HepG2 (cell line): ENCODE measurements at regions not wholly inside any gene's neighbourhood (a gene's known extent, or its start where the extent isn't known, plus 50 kb on each side); places are given as distances from the start of the nearest gene placed in this dataset.

Experiments used
- ARID2 ChIP-seq: sonication (generic); formaldehyde crosslinking; IDR thresholded peaks from 2 replicates; pipeline ENCODE4 v1.8.1; 2022; ENCODE audit warnings: mild to moderate bottlenecking, missing genetic modification reagents, borderline replicate concordance
- BHLHE40 ChIP-seq: IDR thresholded peaks from 2 replicates; pipeline ENCODE4 v1.6.1; 2011; ENCODE audit warnings: low read length, improper control_type of control experiment
- BRD4 ChIP-seq: sonication (generic); formaldehyde crosslinking; IDR thresholded peaks from 2 replicates; pipeline ENCODE4 v1.4.0; 2020; ENCODE audit warnings: missing genetic modification reagents
- FOXJ3 ChIP-seq: sonication (generic); formaldehyde crosslinking; IDR thresholded peaks from 2 replicates; pipeline ENCODE4 v1.4.0; 2020; ENCODE audit warnings: missing genetic modification reagents, mild to moderate bottlenecking, borderline replicate concordance
- FOXK1 ChIP-seq: sonication (generic); formaldehyde crosslinking; IDR thresholded peaks from 2 replicates; pipeline ENCODE4 v1.4.0; 2020; ENCODE audit warnings: low read depth, missing genetic modification reagents, borderline replicate concordance
- HMG20B ChIP-seq: conservative IDR thresholded peaks from 2 replicates; pipeline ENCODE4 v1.6.1; 2016; ENCODE audit warnings: missing genetic modification reagents, missing compliant biosample characterization
- IKZF1 ChIP-seq: fragments of 450-650 bp; IDR thresholded peaks from 2 replicates; pipeline ENCODE4 v1.7.1; 2016
- MIER2 ChIP-seq: IDR thresholded peaks from 2 replicates; pipeline ENCODE4 v1.6.1; 2016; ENCODE audit warnings: missing biosample characterization, missing genetic modification reagents
- SRSF9 ChIP-seq: fragments of 200-400 bp; formaldehyde crosslinking; IDR thresholded peaks from 2 replicates; pipeline ENCODE4 v1.6.1; 2018; ENCODE audit warnings: borderline replicate concordance, mild to moderate bottlenecking, low read depth, low read length; ENCODE audit not compliant: insufficient read depth, poor library complexity, severe bottlenecking
- TGIF2 ChIP-seq: IDR thresholded peaks from 2 replicates; pipeline ENCODE4 v1.6.1; 2016; ENCODE audit warnings: control low read depth, missing compliant biosample characterization
- ZBTB38 ChIP-seq: sonication (generic); formaldehyde crosslinking; IDR thresholded peaks from 2 replicates; pipeline ENCODE4 v1.5.1; 2020; ENCODE audit warnings: mild to moderate bottlenecking, missing genetic modification reagents
- ZFP90 ChIP-seq: sonication (generic); formaldehyde crosslinking; IDR thresholded peaks from 2 replicates; pipeline ENCODE4 v1.8.0; 2022; ENCODE audit warnings: missing genetic modification reagents, mild to moderate bottlenecking, inconsistent platforms, borderline replicate concordance
- ZMYM2 ChIP-seq: sonication (generic); formaldehyde crosslinking; IDR thresholded peaks from 2 replicates; pipeline ENCODE4 v1.8.0; 2022; ENCODE audit warnings: mild to moderate bottlenecking, missing genetic modification reagents
- ZNF124 ChIP-seq: sonication (generic); formaldehyde crosslinking; IDR thresholded peaks from 2 replicates; pipeline ENCODE4 v1.4.0; 2020; ENCODE audit warnings: missing genetic modification reagents
- ZNF253 ChIP-seq: sonication (generic); formaldehyde crosslinking; IDR thresholded peaks from 2 replicates; pipeline ENCODE4 v1.8.0; 2022; ENCODE audit warnings: mild to moderate bottlenecking, missing genetic modification reagents, borderline replicate concordance
- ZNF30 ChIP-seq: sonication (generic); formaldehyde crosslinking; IDR thresholded peaks from 2 replicates; pipeline ENCODE4 v1.5.0; 2020; ENCODE audit warnings: mild to moderate bottlenecking, missing genetic modification reagents
- ZNF614 ChIP-seq: IDR thresholded peaks from 2 replicates; pipeline ENCODE4 v1.6.1; 2018; ENCODE audit warnings: missing biosample characterization, missing genetic modification reagents, inconsistent platforms, borderline replicate concordance
- TF ChIP-seq, protein P1 (sequence below): IDR thresholded peaks from 2 replicates; pipeline ENCODE4 v1.4.0; 2020; ENCODE audit warnings: mild to moderate bottlenecking, missing genetic modification reagents
- TF ChIP-seq, protein P2 (sequence below): sonication (generic); formaldehyde crosslinking; IDR thresholded peaks from 2 replicates; pipeline ENCODE4 v1.5.0; 2020; ENCODE audit warnings: missing genetic modification reagents
- TF ChIP-seq, protein P3 (sequence below): sonication (generic); formaldehyde crosslinking; IDR thresholded peaks from 2 replicates; pipeline ENCODE4 v1.4.0; 2020; ENCODE audit warnings: missing genetic modification reagents
- TF ChIP-seq, protein P4 (sequence below): sonication (generic); formaldehyde crosslinking; IDR thresholded peaks from 2 replicates; pipeline ENCODE4 v1.4.0; 2020; ENCODE audit warnings: low read depth, mild to moderate bottlenecking, missing genetic modification reagents

DNA sequence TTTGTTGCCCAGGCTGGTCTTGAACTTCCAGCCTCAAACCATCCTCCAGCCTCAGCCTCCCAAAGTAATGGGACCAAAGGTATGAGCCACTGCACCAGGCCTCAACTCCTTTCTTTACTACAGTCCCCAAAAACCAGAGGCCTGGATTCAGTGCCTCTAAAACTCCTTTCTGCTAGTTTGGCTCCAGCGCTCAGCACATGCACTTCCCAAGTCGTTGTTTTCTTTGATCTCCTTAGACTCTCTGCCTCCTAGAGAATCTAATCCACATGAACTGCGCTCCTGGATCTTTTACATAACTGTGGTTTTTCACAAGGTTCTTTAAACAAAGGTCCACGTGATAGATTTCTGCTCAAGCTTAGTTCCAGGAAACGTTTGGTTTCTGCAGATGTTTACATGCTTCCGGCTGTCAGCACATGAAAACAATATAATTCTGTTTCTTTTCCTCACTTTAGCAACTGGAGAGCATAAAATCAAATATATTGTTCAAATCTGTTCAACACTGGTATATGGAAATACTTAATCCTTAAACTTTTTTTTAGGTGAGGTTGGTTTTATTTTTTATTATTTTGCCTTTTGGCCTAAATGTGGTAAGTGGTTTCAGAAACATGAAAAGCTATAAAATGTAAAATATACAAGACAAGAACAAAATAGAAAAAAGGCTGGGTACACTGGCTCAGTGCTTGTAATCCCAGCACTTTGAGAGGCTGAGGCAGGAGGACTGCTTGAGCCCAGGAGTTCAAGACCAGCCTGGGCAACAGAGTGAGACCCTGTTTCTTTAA lies 270.5 kb upstream of the MKLN1 start (continued):
- TF ChIP-seq ZNF253 (CRISPR knock-in tag) (no peak), MIER2 (CRISPR knock-in tag) (no peak), FOXK1 (CRISPR knock-in tag) (peak; percentile 94), ARID2 (no peak), SRSF9 (no peak), TGIF2 (CRISPR knock-in tag) (peak; percentile 87), ZNF614 (CRISPR knock-in tag) (peak; percentile 91; the same call in 1 of the 2 replicates), IKZF1 (no peak), ZMYM2 (CRISPR knock-in tag) (peak; percentile 55; the same call in 1 of the 2 replicates), ZBTB38 (no peak; the same call in 1 of the 2 replicates), BRD4 (CRISPR knock-in tag) (no peak), ZFP90 (CRISPR knock-in tag) (no peak), BHLHE40 (peak; percentile 67), ZNF30 (CRISPR knock-in tag) (no peak), FOXJ3 (CRISPR knock-in tag) (peak; percentile 86; the same call in 1 of the 2 replicates), HMG20B (CRISPR knock-in tag) (no peak), ZNF124 (CRISPR knock-in tag) (0 out of 2 replicates have a peak, but pooled peaks have one; percentile 55)
- TF ChIP-seq, protein P1, sequence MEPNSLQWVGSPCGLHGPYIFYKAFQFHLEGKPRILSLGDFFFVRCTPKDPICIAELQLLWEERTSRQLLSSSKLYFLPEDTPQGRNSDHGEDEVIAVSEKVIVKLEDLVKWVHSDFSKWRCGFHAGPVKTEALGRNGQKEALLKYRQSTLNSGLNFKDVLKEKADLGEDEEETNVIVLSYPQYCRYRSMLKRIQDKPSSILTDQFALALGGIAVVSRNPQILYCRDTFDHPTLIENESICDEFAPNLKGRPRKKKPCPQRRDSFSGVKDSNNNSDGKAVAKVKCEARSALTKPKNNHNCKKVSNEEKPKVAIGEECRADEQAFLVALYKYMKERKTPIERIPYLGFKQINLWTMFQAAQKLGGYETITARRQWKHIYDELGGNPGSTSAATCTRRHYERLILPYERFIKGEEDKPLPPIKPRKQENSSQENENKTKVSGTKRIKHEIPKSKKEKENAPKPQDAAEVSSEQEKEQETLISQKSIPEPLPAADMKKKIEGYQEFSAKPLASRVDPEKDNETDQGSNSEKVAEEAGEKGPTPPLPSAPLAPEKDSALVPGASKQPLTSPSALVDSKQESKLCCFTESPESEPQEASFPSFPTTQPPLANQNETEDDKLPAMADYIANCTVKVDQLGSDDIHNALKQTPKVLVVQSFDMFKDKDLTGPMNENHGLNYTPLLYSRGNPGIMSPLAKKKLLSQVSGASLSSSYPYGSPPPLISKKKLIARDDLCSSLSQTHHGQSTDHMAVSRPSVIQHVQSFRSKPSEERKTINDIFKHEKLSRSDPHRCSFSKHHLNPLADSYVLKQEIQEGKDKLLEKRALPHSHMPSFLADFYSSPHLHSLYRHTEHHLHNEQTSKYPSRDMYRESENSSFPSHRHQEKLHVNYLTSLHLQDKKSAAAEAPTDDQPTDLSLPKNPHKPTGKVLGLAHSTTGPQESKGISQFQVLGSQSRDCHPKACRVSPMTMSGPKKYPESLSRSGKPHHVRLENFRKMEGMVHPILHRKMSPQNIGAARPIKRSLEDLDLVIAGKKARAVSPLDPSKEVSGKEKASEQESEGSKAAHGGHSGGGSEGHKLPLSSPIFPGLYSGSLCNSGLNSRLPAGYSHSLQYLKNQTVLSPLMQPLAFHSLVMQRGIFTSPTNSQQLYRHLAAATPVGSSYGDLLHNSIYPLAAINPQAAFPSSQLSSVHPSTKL (CRISPR knock-in tag), result peak; percentile 98
- TF ChIP-seq, protein P2, sequence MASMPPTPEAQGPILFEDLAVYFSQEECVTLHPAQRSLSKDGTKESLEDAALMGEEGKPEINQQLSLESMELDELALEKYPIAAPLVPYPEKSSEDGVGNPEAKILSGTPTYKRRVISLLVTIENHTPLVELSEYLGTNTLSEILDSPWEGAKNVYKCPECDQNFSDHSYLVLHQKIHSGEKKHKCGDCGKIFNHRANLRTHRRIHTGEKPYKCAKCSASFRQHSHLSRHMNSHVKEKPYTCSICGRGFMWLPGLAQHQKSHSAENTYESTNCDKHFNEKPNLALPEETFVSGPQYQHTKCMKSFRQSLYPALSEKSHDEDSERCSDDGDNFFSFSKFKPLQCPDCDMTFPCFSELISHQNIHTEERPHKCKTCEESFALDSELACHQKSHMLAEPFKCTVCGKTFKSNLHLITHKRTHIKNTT (CRISPR knock-in tag), result no peak
- TF ChIP-seq, protein P3, sequence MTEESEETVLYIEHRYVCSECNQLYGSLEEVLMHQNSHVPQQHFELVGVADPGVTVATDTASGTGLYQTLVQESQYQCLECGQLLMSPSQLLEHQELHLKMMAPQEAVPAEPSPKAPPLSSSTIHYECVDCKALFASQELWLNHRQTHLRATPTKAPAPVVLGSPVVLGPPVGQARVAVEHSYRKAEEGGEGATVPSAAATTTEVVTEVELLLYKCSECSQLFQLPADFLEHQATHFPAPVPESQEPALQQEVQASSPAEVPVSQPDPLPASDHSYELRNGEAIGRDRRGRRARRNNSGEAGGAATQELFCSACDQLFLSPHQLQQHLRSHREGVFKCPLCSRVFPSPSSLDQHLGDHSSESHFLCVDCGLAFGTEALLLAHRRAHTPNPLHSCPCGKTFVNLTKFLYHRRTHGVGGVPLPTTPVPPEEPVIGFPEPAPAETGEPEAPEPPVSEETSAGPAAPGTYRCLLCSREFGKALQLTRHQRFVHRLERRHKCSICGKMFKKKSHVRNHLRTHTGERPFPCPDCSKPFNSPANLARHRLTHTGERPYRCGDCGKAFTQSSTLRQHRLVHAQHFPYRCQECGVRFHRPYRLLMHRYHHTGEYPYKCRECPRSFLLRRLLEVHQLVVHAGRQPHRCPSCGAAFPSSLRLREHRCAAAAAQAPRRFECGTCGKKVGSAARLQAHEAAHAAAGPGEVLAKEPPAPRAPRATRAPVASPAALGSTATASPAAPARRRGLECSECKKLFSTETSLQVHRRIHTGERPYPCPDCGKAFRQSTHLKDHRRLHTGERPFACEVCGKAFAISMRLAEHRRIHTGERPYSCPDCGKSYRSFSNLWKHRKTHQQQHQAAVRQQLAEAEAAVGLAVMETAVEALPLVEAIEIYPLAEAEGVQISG (CRISPR knock-in tag), result peak; percentile 21; the same call in 1 of the 2 replicates
- TF ChIP-seq, protein P4, sequence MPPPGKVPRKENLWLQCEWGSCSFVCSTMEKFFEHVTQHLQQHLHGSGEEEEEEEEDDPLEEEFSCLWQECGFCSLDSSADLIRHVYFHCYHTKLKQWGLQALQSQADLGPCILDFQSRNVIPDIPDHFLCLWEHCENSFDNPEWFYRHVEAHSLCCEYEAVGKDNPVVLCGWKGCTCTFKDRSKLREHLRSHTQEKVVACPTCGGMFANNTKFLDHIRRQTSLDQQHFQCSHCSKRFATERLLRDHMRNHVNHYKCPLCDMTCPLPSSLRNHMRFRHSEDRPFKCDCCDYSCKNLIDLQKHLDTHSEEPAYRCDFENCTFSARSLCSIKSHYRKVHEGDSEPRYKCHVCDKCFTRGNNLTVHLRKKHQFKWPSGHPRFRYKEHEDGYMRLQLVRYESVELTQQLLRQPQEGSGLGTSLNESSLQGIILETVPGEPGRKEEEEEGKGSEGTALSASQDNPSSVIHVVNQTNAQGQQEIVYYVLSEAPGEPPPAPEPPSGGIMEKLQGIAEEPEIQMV (CRISPR knock-in tag), result no peak
